ENCODE measurements at regions not wholly inside any gene's neighbourhood (a gene's known extent, or its start where the extent isn't known, plus 50 kb on each side); places are given as distances from the start of the nearest gene placed in this dataset.
"Not testable (repeated sequence)": the region's sequence is repeated elsewhere in the genome, so short reads cannot be mapped to it uniquely, and the experiment has no call there.

DNA sequence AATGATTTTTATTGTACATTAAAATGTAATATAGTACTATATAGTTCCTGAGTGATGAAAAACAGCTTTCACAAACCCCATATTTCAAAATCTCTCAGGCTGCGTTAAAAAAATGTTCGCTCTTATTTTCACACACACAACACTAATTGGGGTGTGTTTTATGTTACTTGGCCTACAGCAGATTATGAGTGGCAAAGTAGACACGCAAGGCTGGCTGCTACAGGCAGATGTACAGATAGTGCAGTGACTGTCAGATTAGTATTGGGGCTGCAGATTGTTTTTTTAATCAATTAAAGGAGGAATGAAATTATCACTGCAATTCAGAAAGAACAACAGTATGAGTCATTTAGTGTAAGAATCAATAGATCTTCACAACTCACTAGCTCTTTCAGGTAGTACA, 65.2 kb upstream of the ICA1 start:
- TF ChIP-seq, protein P1, sequence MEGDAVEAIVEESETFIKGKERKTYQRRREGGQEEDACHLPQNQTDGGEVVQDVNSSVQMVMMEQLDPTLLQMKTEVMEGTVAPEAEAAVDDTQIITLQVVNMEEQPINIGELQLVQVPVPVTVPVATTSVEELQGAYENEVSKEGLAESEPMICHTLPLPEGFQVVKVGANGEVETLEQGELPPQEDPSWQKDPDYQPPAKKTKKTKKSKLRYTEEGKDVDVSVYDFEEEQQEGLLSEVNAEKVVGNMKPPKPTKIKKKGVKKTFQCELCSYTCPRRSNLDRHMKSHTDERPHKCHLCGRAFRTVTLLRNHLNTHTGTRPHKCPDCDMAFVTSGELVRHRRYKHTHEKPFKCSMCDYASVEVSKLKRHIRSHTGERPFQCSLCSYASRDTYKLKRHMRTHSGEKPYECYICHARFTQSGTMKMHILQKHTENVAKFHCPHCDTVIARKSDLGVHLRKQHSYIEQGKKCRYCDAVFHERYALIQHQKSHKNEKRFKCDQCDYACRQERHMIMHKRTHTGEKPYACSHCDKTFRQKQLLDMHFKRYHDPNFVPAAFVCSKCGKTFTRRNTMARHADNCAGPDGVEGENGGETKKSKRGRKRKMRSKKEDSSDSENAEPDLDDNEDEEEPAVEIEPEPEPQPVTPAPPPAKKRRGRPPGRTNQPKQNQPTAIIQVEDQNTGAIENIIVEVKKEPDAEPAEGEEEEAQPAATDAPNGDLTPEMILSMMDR (conservative IDR thresholded peaks at IDR 0.05): no peak
- Mint-ChIP-seq H3K27me3 (ENCODE audit: insufficient read depth) (no peaks in the 10 kb centered on the region), H3K27ac (no peak overlapping the region), H3K36me3 (ENCODE audit: low read depth) (peaks cover 13% of the 10 kb centered on the region), H3K4me3 (no peak overlapping the region), H3K9me3 (peaks cover under 1% of the 10 kb centered on the region), H3K4me1 (peaks cover 12% of the 10 kb centered on the region)
- DNase-seq: no peak
- Histone ChIP-seq H3K9ac (ENCODE audit: extremely low read depth, low read length, poor library complexity, severe bottlenecking) (no peak overlapping the region), H3K27me3 (ENCODE audit: control insufficient read depth, insufficient read depth, low read length, poor library complexity, severe bottlenecking) (no peaks in the 10 kb centered on the region), H3K27ac (ENCODE audit: low read depth, low read length) (no peak overlapping the region), H3K4me3 (ENCODE audit: low read length) (no peak overlapping the region), H3K36me3 (ENCODE audit: control insufficient read depth, insufficient read depth, low read length) (no peaks in the 10 kb centered on the region), H3K4me1 (ENCODE audit: control insufficient read depth, insufficient read depth, low read length) (peaks cover 7% of the 10 kb centered on the region), H3K9me3 (ENCODE audit: control insufficient read depth, low read length) (no peaks in the 10 kb centered on the region)
- WGBS, 2 experiments (ENCODE audit: insufficient coverage in 1 of 2, insufficient read length in 1 of 2): 93% methylated on average over 1 of the region's 3 CpGs; no CpG with 5 or more reads in 1 of the 2 experiments

DNA sequence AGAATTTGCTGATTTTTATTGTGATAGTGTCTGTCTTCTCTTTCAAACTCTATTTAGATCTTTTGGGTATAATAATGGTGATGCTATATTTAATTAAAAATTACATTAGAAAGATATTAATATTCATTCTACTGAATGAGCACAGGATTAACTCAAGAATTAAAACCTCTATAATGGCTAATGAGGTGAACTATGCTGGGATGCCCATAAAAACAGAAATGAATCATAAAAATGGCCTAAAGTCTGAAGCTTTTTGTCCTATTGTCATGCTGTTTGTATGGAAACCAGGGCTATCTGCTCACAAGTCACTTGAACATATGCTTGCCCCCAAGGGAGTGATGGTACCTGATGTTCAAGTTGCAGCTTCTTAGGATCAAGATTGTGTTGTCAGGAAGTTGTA, 76.2 kb upstream of the ICA1 start:
- peaks cover 7% of the 10 kb centered on the region for H3K4me1 Mint-ChIP-seq
- H3K27me3 ChIP-seq (ENCODE audit: control insufficient read depth, insufficient read depth, low read length, poor library complexity, severe bottlenecking): no peaks in the 10 kb centered on the region
- H3K4me3 Mint-ChIP-seq: no peak overlapping the region
- no peaks in the 10 kb centered on the region for H3K9me3 Mint-ChIP-seq
- no peak for DNase-seq
- H3K27me3 Mint-ChIP-seq (ENCODE audit: insufficient read depth): no peaks in the 10 kb centered on the region
- no peaks in the 10 kb centered on the region for H3K4me1 ChIP-seq (ENCODE audit: control insufficient read depth, insufficient read depth, low read length)
- H3K36me3 Mint-ChIP-seq (ENCODE audit: low read depth): peaks cover 12% of the 10 kb centered on the region
- no peaks in the 10 kb centered on the region for H3K36me3 ChIP-seq (ENCODE audit: control insufficient read depth, insufficient read depth, low read length)
- TF ChIP-seq, protein P1 (conservative IDR thresholded peaks at IDR 0.05): no peak
- no peak overlapping the region for H3K27ac Mint-ChIP-seq
- H3K9ac ChIP-seq (ENCODE audit: extremely low read depth, low read length, poor library complexity, severe bottlenecking): no peak overlapping the region
- no peak overlapping the region for H3K27ac ChIP-seq (ENCODE audit: low read depth, low read length)
- no peaks in the 10 kb centered on the region for H3K9me3 ChIP-seq (ENCODE audit: control insufficient read depth, low read length)
- H3K4me3 ChIP-seq (ENCODE audit: low read length): no peak overlapping the region

DNA sequence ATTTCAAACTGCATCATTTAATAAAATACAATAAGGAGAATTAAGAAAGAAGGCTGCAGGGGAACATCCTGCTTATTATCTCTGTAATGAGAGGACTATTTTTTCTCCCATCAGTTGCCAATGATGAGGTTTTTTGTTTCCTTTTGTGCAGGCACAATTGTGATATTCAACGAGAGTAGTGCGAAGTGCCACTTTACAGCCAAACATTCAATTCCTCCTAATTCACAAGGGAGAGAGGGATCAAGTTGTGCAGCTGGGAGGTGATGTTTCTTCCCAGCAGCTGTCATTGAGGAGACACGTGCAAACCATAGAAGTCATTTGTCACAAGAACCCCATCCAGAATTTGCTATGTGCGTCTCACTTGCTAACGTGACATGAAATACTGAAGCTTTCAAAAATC, 81.6 kb upstream of the ICA1 start:
- Histone ChIP-seq H3K9me3 (ENCODE audit: control insufficient read depth, low read length) (no peaks in the 10 kb centered on the region), H3K27ac (ENCODE audit: low read depth, low read length) (no peak overlapping the region), H3K27me3 (ENCODE audit: control insufficient read depth, insufficient read depth, low read length, poor library complexity, severe bottlenecking) (no peaks in the 10 kb centered on the region), H3K36me3 (ENCODE audit: control insufficient read depth, insufficient read depth, low read length) (no peaks in the 10 kb centered on the region), H3K4me1 (ENCODE audit: control insufficient read depth, insufficient read depth, low read length) (no peaks in the 10 kb centered on the region), H3K4me3 (ENCODE audit: low read length) (no peak overlapping the region), H3K9ac (ENCODE audit: extremely low read depth, low read length, poor library complexity, severe bottlenecking) (no peak overlapping the region)
- no peak overlapping the region for H3K27ac Mint-ChIP-seq
- H3K4me1 Mint-ChIP-seq: peaks cover 7% of the 10 kb centered on the region
- H3K36me3 Mint-ChIP-seq (ENCODE audit: low read depth): peaks cover 34% of the 10 kb centered on the region
- WGBS, 2 experiments (ENCODE audit: insufficient coverage in 1 of 2, insufficient read length in 1 of 2): 93 to 100% methylated on average over 2 to 5 of the region's 5 CpGs
- no peaks in the 10 kb centered on the region for H3K27me3 Mint-ChIP-seq (ENCODE audit: insufficient read depth)
- H3K9me3 Mint-ChIP-seq: peaks cover 29% of the 10 kb centered on the region
- TF ChIP-seq, protein P1 (conservative IDR thresholded peaks at IDR 0.05): no peak
- H3K4me3 Mint-ChIP-seq: no peak overlapping the region
- no peak for DNase-seq

DNA sequence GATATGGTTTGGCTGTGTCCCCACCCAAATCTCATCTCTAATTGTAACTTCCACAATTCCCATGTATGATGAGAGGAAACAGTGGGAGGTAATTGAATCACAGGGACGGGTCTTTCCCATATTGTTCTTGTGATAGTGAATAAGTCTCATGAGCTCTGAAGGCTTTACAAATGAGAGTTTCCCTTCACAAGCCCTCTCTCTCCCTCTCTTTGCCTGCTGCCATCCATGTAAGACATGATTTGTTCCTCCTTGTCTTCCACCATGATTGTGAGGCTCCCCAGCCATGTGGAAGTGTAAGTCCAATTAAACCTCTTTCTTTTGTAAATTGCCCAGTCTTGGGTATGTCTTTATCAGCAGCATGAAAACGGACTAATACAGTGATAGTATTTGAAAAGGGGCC, 85.4 kb upstream of the ICA1 start:
- H3K4me3 Mint-ChIP-seq; H3K36me3 ChIP-seq (ENCODE audit: control insufficient read depth, insufficient read depth, low read length); H3K4me1 ChIP-seq (ENCODE audit: control insufficient read depth, insufficient read depth, low read length); H3K27me3 Mint-ChIP-seq (ENCODE audit: insufficient read depth); H3K27ac Mint-ChIP-seq; H3K4me1 Mint-ChIP-seq; H3K4me3 ChIP-seq (ENCODE audit: low read length); H3K9me3 ChIP-seq (ENCODE audit: control insufficient read depth, low read length); H3K9ac ChIP-seq (ENCODE audit: extremely low read depth, low read length, poor library complexity, severe bottlenecking); H3K27ac ChIP-seq (ENCODE audit: low read depth, low read length); DNase-seq; H3K27me3 ChIP-seq (ENCODE audit: control insufficient read depth, insufficient read depth, low read length, poor library complexity, severe bottlenecking): not testable (repeated sequence)
- WGBS, 2 experiments (ENCODE audit: insufficient coverage in 1 of 2, insufficient read length in 1 of 2): 82% methylated on average over 2 of the region's 2 CpGs; no CpG with 5 or more reads in 1 of the 2 experiments
- peaks cover 32% of the 10 kb centered on the region for H3K36me3 Mint-ChIP-seq (ENCODE audit: low read depth)
- peaks cover 39% of the 10 kb centered on the region for H3K9me3 Mint-ChIP-seq

DNA sequence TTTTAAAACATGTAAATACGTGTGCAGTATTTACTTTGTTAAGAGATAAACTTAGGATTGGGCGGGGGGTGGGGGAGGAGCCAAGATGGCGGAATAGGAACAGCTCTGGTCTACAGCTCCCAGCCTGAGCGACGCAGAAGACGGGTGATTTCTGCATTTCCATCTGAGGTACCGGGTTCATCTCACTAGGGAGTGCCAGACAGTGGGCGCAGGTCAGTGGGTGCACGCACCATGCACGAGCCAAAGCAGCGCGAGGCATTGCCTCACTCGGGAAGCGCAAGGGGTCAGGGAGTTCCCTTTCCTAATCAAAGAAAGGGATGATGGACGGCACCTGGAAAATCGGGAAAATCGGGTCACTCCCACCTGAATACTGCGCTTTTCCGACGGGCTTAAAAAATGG, 81.8 kb upstream of the NXPH1 start:
- H3K9ac ChIP-seq (ENCODE audit: extremely low read depth, low read length, poor library complexity, severe bottlenecking); H3K4me1 Mint-ChIP-seq; H3K27ac ChIP-seq (ENCODE audit: low read depth, low read length); H3K4me3 Mint-ChIP-seq; H3K27ac Mint-ChIP-seq; H3K27me3 Mint-ChIP-seq (ENCODE audit: insufficient read depth); H3K9me3 ChIP-seq (ENCODE audit: control insufficient read depth, low read length); DNase-seq; H3K4me1 ChIP-seq (ENCODE audit: control insufficient read depth, insufficient read depth, low read length); H3K4me3 ChIP-seq (ENCODE audit: low read length); H3K36me3 ChIP-seq (ENCODE audit: control insufficient read depth, insufficient read depth, low read length): not testable (repeated sequence)
- Mint-ChIP-seq H3K9me3 (peaks cover 26% of the 10 kb centered on the region), H3K36me3 (ENCODE audit: low read depth) (peaks cover 13% of the 10 kb centered on the region)
- peaks cover 10% of the 10 kb centered on the region for H3K27me3 ChIP-seq (ENCODE audit: control insufficient read depth, insufficient read depth, low read length, poor library complexity, severe bottlenecking)
- WGBS, 2 experiments (ENCODE audit: insufficient coverage in 1 of 2, insufficient read length in 1 of 2): 96 to 100% methylated on average over 6 to 20 of the region's 20 CpGs

Data from endodermal cell (in vitro differentiated cells).